ENCODE measurements at regions not wholly inside any gene's neighbourhood (a gene's known extent, or its start where the extent isn't known, plus 50 kb on each side); places are given as distances from the start of the nearest gene placed in this dataset.
"Not testable (repeated sequence)": the region's sequence is repeated elsewhere in the genome, so short reads cannot be mapped to it uniquely, and the experiment has no call there.

DNA sequence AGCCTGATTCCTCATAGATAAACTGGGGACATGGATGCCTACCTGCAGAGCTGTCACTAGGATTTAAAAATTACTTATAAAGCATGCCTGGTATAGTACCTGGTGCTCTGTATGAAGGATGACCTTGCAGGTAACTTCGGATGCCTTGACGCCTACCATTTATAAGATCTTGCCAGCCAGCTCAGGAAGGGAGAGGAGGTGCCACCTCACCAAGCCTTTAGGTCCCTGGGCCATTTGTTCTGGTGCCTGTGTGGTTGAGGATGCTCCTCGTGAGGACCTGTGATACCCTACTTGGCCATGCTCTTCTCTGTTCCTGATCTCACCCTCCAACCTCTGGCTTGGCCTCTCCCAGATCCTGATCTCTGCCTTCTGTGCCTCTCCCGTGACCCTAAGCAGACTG is 85.2 kb downstream of the FDX1 start:
- no peak for DNase-seq (ENCODE audit: low read depth)
- H3K4me3 ChIP-seq (ENCODE audit: low read depth, low read length) = no peak overlapping the region
- TF ChIP-seq, protein P1, sequence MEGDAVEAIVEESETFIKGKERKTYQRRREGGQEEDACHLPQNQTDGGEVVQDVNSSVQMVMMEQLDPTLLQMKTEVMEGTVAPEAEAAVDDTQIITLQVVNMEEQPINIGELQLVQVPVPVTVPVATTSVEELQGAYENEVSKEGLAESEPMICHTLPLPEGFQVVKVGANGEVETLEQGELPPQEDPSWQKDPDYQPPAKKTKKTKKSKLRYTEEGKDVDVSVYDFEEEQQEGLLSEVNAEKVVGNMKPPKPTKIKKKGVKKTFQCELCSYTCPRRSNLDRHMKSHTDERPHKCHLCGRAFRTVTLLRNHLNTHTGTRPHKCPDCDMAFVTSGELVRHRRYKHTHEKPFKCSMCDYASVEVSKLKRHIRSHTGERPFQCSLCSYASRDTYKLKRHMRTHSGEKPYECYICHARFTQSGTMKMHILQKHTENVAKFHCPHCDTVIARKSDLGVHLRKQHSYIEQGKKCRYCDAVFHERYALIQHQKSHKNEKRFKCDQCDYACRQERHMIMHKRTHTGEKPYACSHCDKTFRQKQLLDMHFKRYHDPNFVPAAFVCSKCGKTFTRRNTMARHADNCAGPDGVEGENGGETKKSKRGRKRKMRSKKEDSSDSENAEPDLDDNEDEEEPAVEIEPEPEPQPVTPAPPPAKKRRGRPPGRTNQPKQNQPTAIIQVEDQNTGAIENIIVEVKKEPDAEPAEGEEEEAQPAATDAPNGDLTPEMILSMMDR (conservative IDR thresholded peaks at IDR 0.05; ENCODE audit: low read depth, low read length) = no peak

DNA sequence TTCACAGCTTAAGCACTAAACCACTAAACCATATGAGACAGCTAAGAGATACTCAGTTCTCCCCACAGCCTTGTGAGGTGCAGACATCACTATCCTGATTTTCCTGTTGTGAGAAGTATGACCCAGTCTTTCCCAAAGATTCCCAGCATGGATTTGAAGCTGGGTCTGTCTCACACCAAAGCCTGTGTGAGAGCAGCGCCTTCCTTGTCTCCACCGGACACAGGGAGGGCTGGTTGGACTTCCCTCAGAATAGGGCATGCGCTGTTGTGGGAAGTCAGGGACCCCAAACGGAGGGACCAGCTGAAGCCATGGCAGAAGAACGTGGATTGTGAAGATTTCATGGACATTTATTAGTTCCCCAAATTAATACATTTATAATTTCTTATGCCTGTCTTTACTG is 87.6 kb downstream of the FDX1 start:
- H3K4me3 ChIP-seq (ENCODE audit: low read depth, low read length); DNase-seq (ENCODE audit: low read depth): not testable (repeated sequence)

DNA sequence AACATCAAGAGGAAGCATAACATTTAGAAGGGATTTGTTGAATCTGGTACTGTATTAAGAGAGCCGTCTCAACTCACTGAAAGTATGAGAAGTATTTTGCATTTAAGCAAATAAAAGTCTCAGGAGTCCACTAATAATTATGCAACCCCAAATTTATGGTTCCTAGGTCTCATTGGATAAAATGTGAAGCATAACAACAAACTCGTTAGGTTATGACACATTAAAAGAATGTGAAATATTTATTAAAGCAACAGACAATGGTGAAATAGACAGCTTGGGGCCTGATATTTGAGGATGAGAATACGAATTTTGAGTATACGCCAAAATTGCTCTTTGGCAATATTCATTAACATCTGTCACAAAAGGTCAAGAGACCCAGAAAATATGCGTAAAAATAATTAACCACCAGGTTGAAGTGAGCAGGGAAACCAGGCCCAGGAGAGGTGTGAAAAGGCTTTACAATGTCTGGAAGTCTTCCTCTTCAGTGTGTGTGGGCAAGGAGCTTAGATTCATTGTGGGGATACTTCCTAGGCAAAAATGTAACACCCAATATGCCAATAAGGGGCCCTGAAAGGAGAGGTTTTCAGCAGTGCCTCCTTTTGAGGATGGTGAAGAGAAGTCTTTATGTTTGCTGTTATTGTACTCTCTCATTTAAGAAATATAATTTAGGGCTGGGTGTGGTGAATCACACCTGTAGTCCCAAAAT is 89.2 kb downstream of the FDX1 start:
- TF ChIP-seq, protein P1 (conservative IDR thresholded peaks at IDR 0.05; ENCODE audit: low read depth, low read length) = no peak
- peak; percentile 70 for DNase-seq (ENCODE audit: low read depth)

DNA sequence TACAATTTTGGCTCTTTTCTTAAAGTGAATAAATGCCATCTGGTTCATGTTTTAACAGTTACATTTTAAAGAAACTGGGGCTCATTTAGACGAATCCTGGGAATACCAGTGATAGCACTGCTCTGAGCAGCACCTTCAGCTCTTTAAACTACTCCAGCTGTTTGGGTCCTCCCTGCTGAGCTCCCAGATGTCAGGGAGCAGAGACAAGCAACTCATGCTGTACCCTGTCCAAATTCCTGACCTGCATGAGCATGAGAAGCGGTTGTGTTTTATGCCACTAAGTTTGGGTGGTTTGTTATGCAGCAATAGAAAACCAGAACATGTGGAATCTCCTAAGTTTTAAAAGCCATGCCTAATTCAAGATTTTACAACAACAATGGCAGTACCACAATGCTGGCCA is 90.0 kb downstream of the FDX1 start:
- TF ChIP-seq, protein P1 (conservative IDR thresholded peaks at IDR 0.05; ENCODE audit: low read depth, low read length) = no peak
- no peak overlapping the region for H3K4me3 ChIP-seq (ENCODE audit: low read depth, low read length)
- DNase-seq (ENCODE audit: low read depth) = peak; percentile 65

More for the DNA sequence above, 89.2 kb downstream of the FDX1 start:
- H3K4me3 ChIP-seq (ENCODE audit: low read depth, low read length) = no peak overlapping the region

DNA sequence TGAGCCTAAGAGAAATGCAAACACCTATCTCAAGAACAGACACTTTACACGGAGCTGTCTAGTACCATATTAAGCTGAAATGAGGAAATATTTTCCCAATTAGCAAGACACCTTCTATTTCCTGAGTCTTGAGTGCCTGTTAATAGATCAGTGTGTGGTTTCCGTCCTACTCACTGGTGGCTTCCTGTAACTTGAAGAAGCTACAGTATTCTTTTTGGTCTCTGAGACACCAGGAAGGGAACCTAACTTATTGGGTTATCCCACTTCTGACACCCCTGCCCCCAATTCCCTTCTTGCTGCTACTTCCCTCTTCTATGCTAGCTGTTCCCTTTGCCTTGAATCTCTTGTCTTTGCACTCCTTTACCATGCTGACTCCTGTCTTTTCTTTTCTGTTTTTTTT is 92.7 kb downstream of the FDX1 start:
- H3K4me3 ChIP-seq (ENCODE audit: low read depth, low read length) = no peak overlapping the region
- peak; percentile 15 for DNase-seq (ENCODE audit: low read depth)
- TF ChIP-seq, protein P1 (conservative IDR thresholded peaks at IDR 0.05; ENCODE audit: low read depth, low read length) = no peak

DNA sequence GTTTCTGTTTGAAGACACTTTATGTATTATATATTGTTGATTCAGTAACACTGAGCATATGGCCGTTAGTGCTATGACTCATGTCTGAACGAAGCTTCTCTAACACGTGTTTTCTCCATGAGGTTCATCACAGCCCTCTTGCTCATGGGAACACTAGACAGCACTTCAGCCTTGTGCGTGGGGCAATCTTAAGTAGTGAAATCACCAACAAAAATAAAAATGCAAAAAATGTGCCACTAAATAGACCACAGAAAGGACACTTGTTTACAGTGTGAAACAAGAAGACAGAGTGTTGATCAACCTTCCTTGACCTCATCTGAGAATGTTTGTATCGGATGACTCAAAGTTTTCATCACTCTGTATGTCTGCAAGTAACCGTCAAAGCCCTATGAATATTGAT is 94.5 kb downstream of the FDX1 start:
- peak; percentile 93 for DNase-seq (ENCODE audit: low read depth)
- H3K4me3 ChIP-seq (ENCODE audit: low read depth, low read length) = no peak overlapping the region
- TF ChIP-seq, protein P1 (conservative IDR thresholded peaks at IDR 0.05; ENCODE audit: low read depth, low read length) = no peak

DNA sequence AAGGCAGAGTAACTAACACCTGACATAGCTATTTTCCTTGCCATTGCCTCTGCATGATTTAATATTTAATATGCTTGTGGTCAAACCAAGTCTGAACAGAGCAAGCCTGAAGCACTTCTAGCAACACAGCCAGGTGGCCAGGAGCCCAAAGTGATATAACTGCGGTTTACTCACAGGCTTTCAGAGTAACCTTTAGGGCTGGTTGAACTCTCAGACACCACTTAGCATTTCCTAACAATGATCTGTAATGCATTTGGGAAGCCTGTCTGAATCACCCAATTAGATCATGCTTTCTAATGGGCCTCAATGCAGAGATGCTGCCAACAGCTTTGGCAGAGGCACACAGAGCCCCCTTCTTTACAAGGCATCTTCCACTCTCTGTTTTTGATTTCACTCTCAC is 96.1 kb downstream of the FDX1 start:
- DNase-seq (ENCODE audit: low read depth) = peak; percentile 80
- no peak overlapping the region for H3K4me3 ChIP-seq (ENCODE audit: low read depth, low read length)
- TF ChIP-seq, protein P1 (conservative IDR thresholded peaks at IDR 0.05; ENCODE audit: low read depth, low read length) = no peak

All from choroid plexus epithelial cell (primary cell).